RPMI8226 (cell line): ENCODE measurements at regions not wholly inside any gene's neighbourhood (a gene's known extent, or its start where the extent isn't known, plus 50 kb on each side); places are given as distances from the start of the nearest gene placed in this dataset.
A peak's percentile ranks its signal among the peaks of the same experiment; 100 is the strongest.
"Not testable (repeated sequence)": the region's sequence is repeated elsewhere in the genome, so short reads cannot be mapped to it uniquely, and the experiment has no call there.

Experiments used
- DNase-seq: peaks from one replicate; pipeline ENCODE4 v3.0.0-alpha.2; 2015

GRCh38 chr13:53101883-53102282 lies 73.3 kb downstream of the OLFM4 start:
- DNase-seq: no peak

DNA sequence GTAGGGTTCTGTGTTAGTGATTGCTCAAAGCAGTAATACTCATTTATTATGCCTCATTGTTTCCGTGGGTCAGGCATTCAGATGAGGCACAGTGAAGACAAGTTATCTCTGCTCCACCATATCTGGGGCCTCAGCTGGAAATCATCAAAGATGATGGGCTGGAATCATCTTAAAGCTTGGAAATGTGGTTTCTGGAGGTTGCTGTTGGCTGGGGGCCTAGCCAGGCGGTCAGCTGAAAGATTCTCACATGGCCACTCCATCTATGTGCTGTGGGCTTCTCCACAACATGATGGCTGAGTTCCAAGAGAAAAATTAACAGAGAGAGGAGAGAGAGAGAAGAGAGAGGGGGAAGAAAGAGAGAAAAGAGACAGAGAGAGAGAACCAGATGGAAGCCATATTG lies 75.5 kb downstream of the OLFM4 start:
- no peak for DNase-seq

- no peak for DNase-seq
Measured at GRCh38 chr13:53105477-53105876, 76.9 kb downstream of the OLFM4 start.

DNA sequence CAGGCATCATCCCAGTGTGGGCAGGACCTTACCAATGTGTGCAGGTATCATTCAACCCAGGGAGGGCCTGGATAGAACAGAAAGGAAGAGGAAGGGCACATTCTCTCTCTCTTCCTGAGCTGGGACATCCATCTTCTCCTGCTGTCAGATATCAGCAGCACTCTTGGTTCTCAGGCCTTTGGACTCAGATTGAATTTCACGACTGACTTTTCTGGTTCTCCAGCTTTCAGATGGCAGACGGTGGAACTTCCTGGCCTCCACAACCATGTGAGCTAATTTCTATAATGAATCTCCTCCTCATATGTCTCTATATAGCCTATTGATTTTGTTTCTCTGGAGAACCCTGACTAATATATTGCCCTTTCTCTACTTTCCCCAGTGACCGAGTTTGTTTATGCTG lies 77.3 kb downstream of the OLFM4 start:
- no peak for DNase-seq

DNA sequence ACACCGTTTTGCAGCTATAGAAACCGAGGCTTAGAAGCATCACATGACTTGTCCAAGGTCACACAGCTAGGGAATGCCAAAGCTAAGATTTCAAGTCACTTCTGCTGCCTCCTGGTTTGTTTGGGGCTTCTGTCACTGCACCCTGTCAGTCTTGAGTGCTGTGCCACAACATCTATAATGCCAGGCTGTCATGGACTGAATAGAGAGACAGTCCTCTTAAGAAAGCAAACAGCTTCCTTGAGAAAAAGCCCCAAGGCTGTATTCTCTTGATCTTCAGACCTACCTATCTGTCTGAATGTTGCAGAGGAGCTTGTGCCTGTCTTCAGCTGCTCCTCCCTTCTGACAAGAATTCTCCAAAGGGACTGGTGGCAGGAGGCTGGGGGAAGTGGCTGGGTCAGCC lies 81.6 kb downstream of the OLFM4 start:
- DNase-seq: no peak

- no peak for DNase-seq
Measured at GRCh38 chr13:53110614-53111013, 82.0 kb downstream of the OLFM4 start.

DNA sequence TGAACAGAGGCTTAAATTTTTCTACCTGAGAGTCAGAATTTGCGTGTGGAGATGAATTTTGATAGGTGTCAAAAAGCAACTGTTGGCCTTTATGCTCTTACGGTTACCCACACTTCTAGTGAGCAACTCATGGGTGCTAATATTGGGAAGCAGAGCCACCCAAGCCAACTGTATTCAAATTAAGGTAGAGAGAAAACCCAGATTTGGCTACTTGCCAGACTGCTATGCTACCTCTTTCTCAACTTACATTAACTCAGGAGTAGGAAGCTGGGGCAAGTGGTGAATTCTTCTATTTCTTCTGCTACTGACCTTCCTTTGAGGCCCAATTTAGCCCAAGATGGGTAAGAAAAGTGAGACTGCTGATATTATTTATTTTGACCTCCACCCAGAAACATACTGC lies 83.9 kb downstream of the OLFM4 start:
- peak; percentile 3 for DNase-seq

GRCh38 chr13:53117048-53117447 lies 88.4 kb downstream of the OLFM4 start:
- DNase-seq: not testable (repeated sequence)

DNA sequence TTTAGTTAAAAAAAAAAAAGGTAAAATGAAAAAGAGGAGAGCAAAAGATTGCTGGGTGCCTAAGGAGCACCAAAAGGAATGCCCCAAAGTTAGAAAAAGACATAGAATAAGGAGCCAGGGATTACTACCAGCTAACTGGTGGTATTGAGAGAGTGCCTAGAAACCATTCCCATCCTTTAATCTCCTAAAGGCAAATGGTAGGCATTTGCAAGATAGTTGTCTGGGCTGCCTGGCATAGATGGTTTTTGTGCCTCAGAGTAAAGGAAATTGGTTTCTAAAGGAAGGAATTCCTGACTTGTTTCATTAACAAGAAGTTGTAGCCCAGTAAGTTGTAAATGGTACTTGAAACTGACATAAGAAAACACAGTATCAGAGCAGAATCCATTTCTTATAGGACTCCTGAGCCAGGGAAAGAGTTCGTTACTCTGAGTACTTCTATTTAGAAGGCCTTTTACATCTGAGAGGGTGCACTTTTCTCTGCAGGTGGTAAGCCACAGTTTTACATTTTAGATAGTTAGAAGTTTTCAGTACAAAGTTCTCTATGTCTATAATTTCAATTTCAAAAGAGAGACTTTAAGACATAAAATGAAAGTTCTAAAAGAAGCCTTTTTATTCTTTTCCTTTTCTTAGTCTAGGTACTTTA lies 92.6 kb downstream of the OLFM4 start:
- no peak for DNase-seq

DNA sequence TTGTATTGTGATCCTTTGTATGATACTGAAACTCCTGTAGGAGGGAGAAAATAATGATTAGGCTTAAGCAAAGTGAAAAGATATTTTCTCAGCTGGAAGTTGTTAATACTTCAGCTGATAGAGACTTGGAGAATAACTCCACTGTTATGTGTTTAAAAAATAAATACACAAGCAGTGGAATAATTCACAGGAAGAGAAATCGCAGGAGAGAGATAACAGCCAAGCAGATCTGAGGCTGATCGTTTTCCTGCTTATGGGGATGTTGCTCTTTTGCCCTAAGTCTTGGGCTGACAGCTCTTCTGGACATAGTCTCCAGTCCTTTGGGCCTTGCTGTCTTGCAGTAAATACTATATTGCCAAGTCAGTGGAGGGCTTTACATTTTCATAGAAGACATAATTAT lies 93.3 kb downstream of the OLFM4 start:
- DNase-seq: no peak

GRCh38 chr13:53123536-53123935 lies 94.9 kb downstream of the OLFM4 start:
- DNase-seq: no peak

- no peak for DNase-seq
Measured at GRCh38 chr13:53124623-53125022, 96.0 kb downstream of the OLFM4 start.

- DNase-seq: no peak
Measured at GRCh38 chr13:53126841-53127245, 98.2 kb downstream of the OLFM4 start.

- DNase-seq: no peak
Measured at GRCh38 chr13:53127373-53127772, 98.8 kb downstream of the OLFM4 start.

DNA sequence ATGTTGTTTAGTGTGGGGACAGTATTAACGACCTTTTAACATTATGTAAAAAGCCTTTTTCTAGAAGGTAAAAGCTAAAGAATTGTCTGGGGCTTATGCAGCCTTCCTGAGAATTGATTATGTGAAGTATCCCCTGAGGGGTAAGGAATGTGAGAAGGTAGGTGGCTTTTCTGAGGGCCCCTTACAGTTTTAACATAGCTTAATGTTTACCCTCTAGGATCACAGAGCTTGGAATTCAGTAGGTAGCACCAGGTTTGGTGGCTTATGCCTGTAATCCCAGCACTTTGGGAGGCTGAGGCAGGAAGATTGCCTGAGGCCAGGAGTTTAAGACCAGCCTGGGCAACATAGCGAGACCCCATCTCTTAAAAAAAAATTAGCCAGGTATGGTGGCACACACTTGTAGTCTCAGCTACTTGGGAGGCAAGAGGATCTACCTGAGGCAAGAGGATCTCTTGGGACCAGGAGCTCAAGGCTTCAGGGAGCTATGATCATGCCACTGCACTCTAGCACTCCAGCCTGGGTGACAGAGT lies 101.3 kb downstream of the OLFM4 start:
- no peak for DNase-seq

GRCh38 chr13:53131361-53131760 lies 102.7 kb downstream of the OLFM4 start:
- no peak for DNase-seq

GRCh38 chr13:53135301-53135700 lies 106.7 kb downstream of the OLFM4 start:
- no peak for DNase-seq

DNA sequence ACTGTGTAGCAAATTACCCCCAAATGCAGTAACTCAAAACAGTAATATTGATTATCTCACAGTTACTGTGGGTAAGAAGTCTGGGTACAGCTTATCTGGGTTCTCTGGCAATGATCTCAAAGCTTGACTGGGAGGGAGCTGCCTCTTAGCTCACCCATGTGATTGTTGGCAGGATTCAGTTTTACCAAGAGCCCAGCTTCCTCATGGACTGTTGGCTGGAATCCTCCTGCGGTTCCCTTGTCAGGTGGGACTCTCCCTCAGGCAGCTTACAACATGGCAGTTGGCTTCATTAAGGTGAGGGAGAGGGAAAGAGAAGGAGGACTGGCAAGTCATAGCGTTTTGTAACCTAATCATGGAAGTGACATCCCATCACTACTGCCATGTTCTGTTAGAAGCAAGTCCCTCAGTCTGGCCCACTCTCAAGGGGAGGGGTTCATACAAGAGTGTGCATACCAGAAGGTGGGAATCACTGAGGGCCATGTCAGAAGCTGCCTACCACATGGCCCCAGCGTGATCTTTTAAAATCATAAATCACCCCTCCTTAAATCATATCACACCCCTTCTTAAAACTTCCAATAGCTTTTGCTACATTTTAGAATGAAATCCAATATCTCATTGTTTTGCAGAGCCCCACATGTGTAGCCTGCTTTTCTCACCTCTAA lies 108.1 kb downstream of the OLFM4 start:
- DNase-seq: no peak

DNA sequence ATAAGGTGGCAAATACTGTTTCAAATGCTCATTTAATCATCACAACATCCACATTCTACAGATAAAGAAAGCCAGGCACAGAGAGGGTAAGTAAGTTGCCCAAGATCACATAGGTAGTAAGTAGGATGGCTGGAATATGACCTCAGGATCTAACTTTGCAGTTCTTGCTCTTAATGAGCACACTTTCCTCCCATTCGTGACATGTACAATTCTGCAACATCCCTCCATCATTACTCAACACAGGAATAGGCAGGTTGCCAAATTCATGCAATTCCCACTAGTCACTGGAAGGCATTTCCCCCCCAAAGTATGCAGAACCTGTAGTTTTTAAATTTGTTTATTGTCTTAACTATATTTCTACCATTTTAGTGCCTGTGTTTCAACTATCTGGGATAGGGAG lies 109.2 kb downstream of the OLFM4 start:
- no peak for DNase-seq

- DNase-seq: no peak
Measured at GRCh38 chr13:53138376-53139036, 109.9 kb downstream of the OLFM4 start.

DNA sequence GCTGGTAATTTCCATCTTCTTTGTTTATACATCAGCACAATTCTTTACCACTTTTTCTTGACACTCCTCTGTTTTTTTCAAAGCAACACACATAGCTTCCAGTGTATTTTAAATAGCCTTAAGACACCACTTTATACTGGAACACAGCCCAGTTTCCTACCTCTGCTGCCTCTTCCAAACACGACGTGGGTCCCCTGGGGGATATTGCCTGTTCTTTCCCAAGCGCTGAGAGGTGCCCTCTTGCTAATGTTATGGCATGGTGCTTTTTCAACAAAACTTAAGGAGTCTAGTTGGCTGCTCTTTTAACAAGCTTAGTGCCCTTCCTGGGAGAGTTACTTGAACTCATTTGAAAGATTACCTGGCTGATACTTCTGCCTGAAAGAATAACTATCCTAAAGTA lies 112.7 kb downstream of the OLFM4 start:
- DNase-seq: no peak

GRCh38 chr13:53142306-53142705 lies 113.7 kb downstream of the OLFM4 start:
- DNase-seq: no peak

DNA sequence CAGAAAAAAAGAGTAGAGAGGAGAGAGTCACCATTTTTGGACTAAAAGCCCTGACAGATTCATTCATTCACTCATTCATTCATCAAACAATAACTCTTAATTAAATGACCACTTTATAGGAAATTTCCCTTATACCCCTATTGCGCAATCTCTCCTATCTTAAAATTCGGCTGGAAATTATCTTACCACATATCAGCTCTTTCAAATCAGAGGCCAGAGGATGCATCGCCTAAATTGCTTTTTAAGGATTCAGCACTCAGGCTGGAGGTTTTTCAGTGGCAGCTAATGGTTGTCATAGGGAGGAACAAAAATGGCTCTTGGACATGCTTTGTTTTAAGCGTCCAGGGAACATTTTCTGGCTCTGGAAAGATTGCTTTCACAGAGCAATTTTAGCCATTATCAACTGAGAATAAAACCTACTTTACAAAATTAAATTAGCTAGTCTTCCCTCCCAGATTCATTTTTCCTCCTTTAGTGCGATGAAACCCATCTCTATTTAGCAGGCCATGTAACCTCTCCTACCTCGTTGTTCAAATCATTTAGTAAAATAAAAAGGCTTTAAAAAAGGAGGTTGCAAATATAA lies 115.2 kb downstream of the OLFM4 start:
- no peak for DNase-seq

DNA sequence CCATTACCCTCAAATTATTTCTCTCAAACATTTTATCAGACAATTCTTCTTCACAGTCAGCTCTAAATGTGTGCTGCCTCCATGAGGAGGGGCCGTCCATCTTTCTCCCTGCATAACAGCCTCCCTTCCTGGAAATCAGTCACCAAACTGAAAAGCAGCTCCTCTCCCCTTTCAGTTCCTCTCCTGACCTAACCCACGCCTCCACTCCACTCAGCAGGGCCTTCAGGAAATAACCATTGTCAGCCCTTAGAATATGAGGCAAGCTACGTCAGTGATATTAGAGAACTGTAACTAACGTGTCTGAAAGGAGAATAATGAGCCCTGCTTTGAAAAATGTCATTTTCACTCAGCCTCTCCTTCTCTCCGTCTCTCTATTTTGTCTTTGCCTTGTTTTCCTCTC lies 116.2 kb downstream of the OLFM4 start:
- no peak for DNase-seq
